ENCODE measurements at regions not wholly inside any gene's neighbourhood (a gene's known extent, or its start where the extent isn't known, plus 50 kb on each side); places are given as distances from the start of the nearest gene placed in this dataset.

DNA sequence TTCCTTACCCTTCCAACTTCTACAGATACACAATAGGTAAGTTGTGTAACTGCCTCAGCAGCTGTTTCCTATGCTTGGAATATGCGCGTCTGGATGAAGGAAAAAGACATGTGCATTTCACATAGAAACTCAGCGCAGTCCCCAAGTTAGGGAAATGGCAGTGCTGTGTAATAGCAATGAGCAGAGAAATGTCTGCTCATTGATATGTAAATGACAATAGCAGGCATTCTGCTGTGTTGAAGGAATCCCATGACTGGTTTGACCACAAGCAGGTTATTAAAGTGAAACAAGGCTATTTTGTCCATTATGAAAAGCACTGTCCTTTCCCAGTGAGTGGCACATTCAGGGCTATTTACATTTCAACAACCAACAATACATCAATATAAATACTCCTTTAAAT is 106.6 kb downstream of the BTG1 start:
- intact Hi-C loops (cut with DNase I), result no loop called here
- no peaks in the 10 kb centered on the region for H3K9me3 ChIP-seq
- peaks cover 17% of the 10 kb centered on the region for H3K4me1 ChIP-seq
- no peaks in the 10 kb centered on the region for H3K36me3 ChIP-seq
- TF ChIP-seq CTCF (IDR thresholded peaks at IDR 0.05) (no peak), POLR2AphosphoS5 (IDR thresholded peaks at IDR 0.05; ENCODE audit: insufficient read depth in 1 of 2, low read depth in 1 of 2) (no peak), POLR2A (IDR thresholded peaks at IDR 0.05) (no peak)
- no peak for DNase-seq (ENCODE audit: extremely low spot score in 2 of 2)
- no peak overlapping the region for H3K27ac ChIP-seq
- no peaks in the 10 kb centered on the region for H3K27me3 ChIP-seq
- no peak overlapping the region for H3K4me3 ChIP-seq

DNA sequence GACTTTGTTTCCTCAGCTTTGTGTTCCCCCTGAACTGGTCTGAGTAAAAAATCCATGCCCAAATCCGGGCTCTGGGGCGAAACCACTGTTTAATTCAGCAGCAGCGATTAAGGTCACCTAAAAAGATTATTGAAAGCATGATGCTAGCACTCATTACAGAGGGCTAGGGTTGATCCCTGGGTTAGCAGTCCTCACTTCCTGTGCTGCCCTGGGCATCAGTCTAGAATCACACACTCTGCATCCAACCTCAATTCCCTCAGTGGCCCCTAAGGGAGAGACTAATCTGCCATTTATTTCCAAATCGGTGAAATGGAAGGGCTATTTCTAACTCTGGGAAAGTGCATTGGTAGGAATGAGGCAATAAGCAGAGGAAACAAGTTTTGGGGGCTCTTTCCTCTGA is 107.2 kb downstream of the BTG1 start:
- DNase-seq (ENCODE audit: extremely low spot score in 2 of 2), result no peak
- TF ChIP-seq POLR2AphosphoS5 (IDR thresholded peaks at IDR 0.05; ENCODE audit: insufficient read depth in 1 of 2, low read depth in 1 of 2), result no peak
- TF ChIP-seq POLR2A (IDR thresholded peaks at IDR 0.05), result no peak
- H3K4me1 ChIP-seq, result peaks cover 22% of the 10 kb centered on the region
- H3K27ac ChIP-seq, result no peak overlapping the region
- intact Hi-C loops (cut with DNase I), result no loop called here
- no peaks in the 10 kb centered on the region for H3K9me3 ChIP-seq
- H3K4me3 ChIP-seq, result no peak overlapping the region
- H3K36me3 ChIP-seq, result no peaks in the 10 kb centered on the region
- no peaks in the 10 kb centered on the region for H3K27me3 ChIP-seq

DNA sequence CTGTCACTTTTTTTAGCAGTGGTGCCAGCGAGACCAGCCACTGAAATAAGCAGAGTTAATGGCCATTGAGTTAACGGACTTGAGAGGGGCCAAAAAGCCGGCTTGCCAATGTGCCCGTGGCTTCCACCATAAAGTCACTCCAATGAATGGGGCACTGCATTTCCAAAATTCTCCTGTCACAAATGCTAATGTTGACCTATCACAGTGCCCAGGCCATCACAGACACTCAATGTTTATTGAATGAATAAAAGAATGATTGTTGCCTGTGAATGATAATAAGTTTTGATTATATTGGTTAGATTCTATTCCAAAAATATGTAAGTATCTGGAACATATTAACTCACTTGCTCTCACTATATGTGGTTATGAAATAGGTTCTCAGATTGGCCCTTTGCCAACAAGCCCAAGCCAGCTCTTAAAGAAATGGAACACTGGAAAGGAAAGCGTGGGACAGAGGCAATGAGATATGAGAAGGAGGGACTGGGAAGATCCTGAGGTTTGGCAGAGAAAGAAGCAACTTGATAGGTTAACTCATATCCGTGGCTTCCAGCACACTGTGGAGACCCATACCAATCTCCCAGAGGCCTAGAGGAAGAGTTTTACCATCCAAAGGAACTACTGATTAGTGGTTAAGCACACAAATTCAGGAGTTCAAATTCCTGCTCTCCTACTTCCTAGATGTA is 108.7 kb downstream of the BTG1 start:
- Histone ChIP-seq H3K36me3 (no peaks in the 10 kb centered on the region), H3K27ac (no peak overlapping the region), H3K27me3 (no peaks in the 10 kb centered on the region), H3K4me1 (peaks cover 23% of the 10 kb centered on the region), H3K4me3 (no peak overlapping the region), H3K9me3 (no peaks in the 10 kb centered on the region)
- TF ChIP-seq CTCF (IDR thresholded peaks at IDR 0.05) (no peak), POLR2AphosphoS5 (IDR thresholded peaks at IDR 0.05; ENCODE audit: insufficient read depth in 1 of 2, low read depth in 1 of 2) (no peak), POLR2A (IDR thresholded peaks at IDR 0.05) (no peak)
- DNase-seq (ENCODE audit: extremely low spot score in 2 of 2), result no peak
- intact Hi-C loops (cut with DNase I), result no loop called here

DNA sequence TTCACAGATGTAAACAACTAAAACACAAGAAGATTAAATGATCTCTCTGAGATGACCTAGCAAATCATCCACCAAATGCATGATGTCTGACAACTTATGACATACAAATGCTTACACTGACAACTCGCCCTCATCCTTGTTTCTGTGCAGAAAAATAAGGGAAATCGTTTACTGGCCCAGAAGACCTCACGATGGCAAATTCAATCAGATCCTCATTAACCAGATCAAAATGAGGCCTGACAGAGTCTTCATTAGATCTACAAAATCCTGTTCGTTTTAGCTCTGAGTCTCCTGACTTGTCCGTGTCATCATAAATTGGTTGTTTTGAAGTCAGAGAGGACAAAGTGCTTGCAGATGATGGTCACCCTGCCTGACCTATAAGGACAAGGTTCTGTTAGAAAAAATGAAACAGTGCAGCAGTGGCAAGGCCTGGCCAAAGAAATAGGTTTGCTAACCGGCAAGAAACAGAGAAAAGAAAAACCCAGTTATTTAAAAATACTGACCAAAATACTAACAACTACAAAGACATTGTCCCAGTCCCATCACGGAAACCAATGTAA is 109.5 kb downstream of the BTG1 start:
- Histone ChIP-seq H3K4me3 (no peak overlapping the region), H3K9me3 (no peaks in the 10 kb centered on the region), H3K36me3 (no peaks in the 10 kb centered on the region), H3K4me1 (peaks cover 28% of the 10 kb centered on the region), H3K27ac (no peak overlapping the region), H3K27me3 (no peaks in the 10 kb centered on the region)
- intact Hi-C loops (cut with DNase I), result no loop called here
- TF ChIP-seq POLR2A (IDR thresholded peaks at IDR 0.05) (no peak), POLR2AphosphoS5 (IDR thresholded peaks at IDR 0.05; ENCODE audit: insufficient read depth in 1 of 2, low read depth in 1 of 2) (no peak), CTCF (IDR thresholded peaks at IDR 0.05) (no peak)
- no peak for DNase-seq (ENCODE audit: extremely low spot score in 2 of 2)

DNA sequence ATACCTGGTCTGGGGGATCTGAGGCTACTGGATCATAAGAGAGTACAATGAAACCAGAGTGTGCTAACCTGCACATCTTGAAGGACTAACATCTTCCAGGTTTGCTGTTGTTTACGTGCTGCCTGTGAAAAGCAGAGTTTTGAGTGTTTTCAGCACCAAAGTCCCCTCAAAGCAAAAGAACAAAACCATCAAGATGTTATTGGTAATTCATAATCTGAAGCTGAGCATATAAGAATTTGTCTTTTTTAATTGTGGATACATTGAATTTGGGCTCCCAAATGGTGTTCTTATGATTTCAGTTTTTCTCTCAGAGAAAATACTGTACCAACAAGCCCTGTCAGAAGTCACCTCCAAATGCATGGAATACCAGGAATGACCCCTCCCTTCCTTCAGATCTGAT is 110.2 kb downstream of the BTG1 start:
- Histone ChIP-seq H3K36me3 (no peaks in the 10 kb centered on the region), H3K9me3 (no peaks in the 10 kb centered on the region), H3K27ac (peak overlapping the region; percentile 67), H3K4me3 (peak overlapping the region; percentile 27 to 28), H3K27me3 (no peaks in the 10 kb centered on the region), H3K4me1 (peaks cover 35% of the 10 kb centered on the region)
- no peak for DNase-seq (ENCODE audit: extremely low spot score in 2 of 2)
- TF ChIP-seq CTCF (IDR thresholded peaks at IDR 0.05), result no peak
- TF ChIP-seq POLR2A (IDR thresholded peaks at IDR 0.05), result no peak
- intact Hi-C loops (cut with DNase I), result no loop called here
